LNCAP (cell line): ENCODE measurements at regions not wholly inside any gene's neighbourhood (a gene's known extent, or its start where the extent isn't known, plus 50 kb on each side); places are given as distances from the start of the nearest gene placed in this dataset.

Experiments used
- TF ChIP-seq, protein P1 (sequence below): fragments of 450-650 bp; IDR thresholded peaks from 2 replicates; pipeline ENCODE4 v1.5.1; 2017; ENCODE audit warnings: mild to moderate bottlenecking

DNA sequence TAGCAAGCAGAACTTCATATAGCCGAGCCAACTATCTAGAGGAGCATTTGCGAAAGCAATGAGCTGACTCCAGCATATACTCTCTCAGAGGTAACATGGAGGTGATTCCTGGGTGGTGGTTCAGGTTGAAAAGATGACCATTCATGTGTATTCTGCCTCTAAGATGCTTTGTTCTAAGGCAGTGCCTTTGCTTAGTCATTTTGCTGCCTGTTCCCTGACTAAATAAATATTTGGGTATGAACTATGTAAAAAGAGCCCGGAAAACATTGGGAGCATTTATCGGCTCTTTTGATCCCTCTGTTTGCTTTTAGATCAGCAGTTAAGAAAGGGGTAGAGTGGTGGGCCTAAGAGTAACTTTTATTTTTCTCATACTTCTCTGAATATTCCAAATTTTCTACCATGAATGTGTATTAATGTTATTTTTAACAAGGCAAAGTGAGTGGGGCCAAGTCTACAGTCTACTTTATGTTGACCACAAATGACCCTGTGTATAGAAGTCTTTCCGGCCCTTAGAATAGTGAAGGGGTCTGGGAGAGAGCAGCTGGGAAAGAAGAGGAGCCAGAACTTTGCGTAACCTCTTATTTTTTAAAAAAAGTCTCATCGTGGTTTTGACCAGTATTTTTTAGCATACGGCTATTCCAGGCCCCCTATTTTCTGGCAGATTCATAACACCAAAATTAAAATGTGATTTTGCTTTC lies 206.5 kb upstream of the EYA4 start:
- TF ChIP-seq, protein P1, sequence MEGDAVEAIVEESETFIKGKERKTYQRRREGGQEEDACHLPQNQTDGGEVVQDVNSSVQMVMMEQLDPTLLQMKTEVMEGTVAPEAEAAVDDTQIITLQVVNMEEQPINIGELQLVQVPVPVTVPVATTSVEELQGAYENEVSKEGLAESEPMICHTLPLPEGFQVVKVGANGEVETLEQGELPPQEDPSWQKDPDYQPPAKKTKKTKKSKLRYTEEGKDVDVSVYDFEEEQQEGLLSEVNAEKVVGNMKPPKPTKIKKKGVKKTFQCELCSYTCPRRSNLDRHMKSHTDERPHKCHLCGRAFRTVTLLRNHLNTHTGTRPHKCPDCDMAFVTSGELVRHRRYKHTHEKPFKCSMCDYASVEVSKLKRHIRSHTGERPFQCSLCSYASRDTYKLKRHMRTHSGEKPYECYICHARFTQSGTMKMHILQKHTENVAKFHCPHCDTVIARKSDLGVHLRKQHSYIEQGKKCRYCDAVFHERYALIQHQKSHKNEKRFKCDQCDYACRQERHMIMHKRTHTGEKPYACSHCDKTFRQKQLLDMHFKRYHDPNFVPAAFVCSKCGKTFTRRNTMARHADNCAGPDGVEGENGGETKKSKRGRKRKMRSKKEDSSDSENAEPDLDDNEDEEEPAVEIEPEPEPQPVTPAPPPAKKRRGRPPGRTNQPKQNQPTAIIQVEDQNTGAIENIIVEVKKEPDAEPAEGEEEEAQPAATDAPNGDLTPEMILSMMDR, result no peak

DNA sequence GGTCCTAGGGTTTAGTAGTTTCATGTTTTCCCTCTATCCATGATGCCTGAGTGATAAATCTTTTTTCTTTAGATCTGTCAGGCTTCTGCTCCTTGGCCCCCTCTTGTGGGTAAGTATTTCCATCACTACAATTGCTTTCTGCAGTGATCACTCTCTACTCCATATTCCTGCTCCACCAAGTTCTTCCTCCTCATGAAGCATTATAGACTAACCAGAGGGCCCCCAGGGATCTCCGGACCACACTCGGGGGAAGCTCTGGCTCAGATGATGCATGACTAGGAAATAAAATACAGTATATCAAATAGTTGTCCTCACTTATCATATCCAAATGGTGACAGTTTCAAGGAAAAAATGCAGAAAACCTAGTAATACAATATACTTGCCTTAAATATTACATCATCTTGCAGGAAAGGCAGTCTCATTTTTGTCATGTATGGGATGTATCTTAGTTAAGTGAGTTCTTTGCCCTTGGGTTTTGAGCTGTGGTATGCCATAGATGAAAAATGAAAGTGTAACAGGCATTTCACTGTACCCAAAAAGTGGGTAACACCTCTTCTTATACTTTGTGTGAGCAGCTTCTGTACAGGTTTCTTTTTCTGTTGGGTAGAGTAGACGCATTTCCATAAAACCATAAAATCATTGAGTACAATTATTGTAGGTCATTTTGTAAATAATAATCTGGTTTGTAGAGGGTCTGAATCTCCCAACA lies 200.9 kb upstream of the EYA4 start:
- TF ChIP-seq, protein P1, result peak; percentile 68

DNA sequence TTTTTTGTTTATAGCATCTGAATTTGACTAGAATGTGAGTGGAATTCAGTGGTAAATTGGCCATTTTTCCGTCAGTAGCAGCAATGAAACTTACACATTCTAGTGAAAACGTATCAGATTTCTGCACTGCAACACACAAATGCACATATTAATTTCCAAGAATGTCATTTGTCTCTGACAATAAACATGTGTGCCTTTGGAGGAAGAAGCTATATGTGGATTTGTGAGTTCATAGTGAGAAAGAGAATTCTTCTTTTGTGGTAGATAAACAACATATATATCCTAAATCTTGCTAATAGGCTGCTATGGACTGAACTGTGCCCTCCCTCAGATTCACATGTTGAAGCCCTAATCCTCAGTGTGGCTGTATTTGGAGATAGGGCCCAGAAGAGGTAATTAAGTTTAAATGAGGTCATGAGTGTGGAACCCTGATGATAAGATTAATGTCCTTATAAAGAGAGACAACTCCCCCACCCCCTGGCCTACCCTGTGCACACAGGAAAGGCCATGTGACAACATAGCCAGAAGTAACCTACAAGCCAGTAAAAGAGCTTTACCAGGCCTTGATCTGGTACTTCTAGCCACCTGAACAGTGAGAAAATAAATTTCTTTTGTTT lies 200.2 kb upstream of the EYA4 start:
- TF ChIP-seq, protein P1, result no peak

DNA sequence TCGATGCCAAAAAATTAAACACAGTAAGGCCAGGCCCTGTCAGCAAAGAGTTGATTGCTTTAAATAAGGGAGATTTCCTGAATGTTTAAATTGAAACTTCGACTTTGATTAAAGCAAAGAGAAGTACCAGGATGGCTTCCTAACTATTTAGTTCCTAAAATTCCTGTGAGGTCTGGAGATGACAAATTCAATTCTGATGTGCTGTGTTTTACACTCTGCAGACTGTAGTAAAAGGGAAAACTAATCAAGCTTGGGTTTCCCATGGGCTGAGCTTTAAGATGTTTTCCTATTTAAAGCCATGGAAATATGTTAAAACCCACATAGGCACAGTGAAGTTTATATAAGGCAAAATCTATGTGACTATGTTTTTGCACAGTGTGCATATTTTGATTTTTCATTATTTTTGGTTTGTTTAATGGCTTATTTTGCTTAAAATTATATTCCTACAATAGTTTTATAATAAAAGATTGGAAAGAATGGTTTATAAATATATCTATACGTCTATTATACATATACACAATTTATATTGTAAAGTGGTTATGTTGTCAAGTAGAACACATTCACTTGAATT lies 198.5 kb upstream of the EYA4 start:
- TF ChIP-seq, protein P1, result no peak

DNA sequence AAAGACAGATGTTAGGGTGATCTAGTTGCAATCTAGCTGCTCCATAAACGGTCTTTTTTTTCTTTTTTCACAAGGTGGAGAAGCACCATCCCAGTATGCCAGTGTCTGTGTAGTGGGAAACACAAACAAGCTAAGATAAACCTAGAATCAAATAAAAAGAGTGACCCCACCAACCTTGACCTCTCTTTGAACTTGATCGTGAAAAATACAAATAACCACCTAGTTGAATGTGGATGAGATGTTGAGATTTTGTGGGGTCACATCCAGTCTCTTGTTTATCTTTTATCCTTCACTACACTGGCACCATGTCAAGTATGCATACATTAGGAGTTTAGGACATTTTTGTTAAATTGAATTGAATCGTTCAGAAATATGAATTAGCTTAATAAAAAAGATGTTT lies 194.6 kb upstream of the EYA4 start:
- TF ChIP-seq, protein P1, result no peak

DNA sequence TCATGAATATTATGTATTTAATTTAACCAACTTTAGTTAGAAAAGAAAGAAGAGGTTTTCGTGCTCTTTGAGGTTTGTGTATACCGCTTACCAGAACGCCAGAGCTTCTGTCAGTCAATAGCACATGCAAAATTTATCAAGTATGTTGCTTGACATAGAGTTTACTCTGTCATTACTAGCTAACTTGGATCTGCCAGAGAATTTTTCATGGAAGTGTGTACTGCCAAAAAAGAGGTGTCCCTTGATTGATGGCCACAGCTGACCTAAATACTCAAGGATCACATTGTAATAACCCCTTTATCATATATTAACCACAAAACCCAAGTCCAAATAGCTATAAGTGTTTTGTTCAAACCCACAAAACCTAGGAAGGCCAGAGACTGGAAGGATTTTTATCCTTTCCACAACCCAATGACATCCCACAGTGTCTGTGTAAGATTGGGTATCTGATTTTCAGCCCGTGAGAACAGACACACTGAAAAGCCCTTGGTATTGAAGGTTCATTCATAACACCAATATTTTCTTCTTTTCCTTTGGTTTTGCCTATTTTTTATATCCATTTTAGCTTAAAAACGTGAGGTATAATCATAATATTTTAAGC lies 194.0 kb upstream of the EYA4 start:
- TF ChIP-seq, protein P1, result no peak

DNA sequence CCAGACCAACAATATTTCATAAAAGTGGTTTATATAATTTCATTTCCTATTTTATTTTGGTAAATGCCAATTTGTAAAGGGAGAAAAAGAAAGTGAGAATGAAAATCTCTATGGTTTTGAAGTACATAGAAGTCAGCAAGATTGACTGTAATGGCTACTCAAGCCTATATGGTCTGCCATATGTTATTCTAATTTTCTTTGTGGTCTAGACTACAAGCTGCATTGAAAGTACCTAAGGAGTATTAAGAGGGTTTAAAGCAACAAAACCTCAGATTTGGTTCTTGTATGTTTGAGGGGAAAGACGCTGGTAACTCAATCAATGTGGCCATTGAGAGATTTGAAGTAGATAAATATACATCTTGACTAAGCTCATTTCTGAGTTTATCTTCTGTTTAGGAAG lies 193.5 kb upstream of the EYA4 start:
- TF ChIP-seq, protein P1, result no peak
